GM18498 (cell line): ENCODE measurements at regions not wholly inside any gene's neighbourhood (a gene's known extent, or its start where the extent isn't known, plus 50 kb on each side); places are given as distances from the start of the nearest gene placed in this dataset.

Source experiments
- ATAC-seq: cut with Tn5 transposase; IDR thresholded peaks from one replicate; pipeline ENCODE4 v1.9.1; 2021; ENCODE audit warnings: mild to moderate bottlenecking, moderate library complexity; ENCODE audit not compliant: unreplicated experiment

- no peak for ATAC-seq
Observed at GRCh38 chr18:47418746-47419145, 167.3 kb upstream of the SKOR2 start.

GRCh38 chr18:47417807-47418206, 166.3 kb upstream of the SKOR2 start:
- no peak for ATAC-seq

- no peak for ATAC-seq
Observed at GRCh38 chr18:47415881-47416280, 164.4 kb upstream of the SKOR2 start.

- ATAC-seq: no peak
Observed at GRCh38 chr18:47413327-47413726, 161.9 kb upstream of the SKOR2 start.

- ATAC-seq: no peak
Observed at GRCh38 chr18:47412924-47413323, 161.5 kb upstream of the SKOR2 start.

GRCh38 chr18:47411159-47411558, 159.7 kb upstream of the SKOR2 start:
- ATAC-seq: no peak

GRCh38 chr18:47410139-47410538, 158.7 kb upstream of the SKOR2 start:
- no peak for ATAC-seq

GRCh38 chr18:47409519-47409918, 158.1 kb upstream of the SKOR2 start:
- ATAC-seq: no peak

- ATAC-seq: no peak
Observed at GRCh38 chr18:47407736-47408135, 156.3 kb upstream of the SKOR2 start.

- no peak for ATAC-seq
Observed at GRCh38 chr18:47404845-47405244, 153.4 kb upstream of the SKOR2 start.

- no peak for ATAC-seq
Observed at GRCh38 chr18:47403949-47404348, 152.5 kb upstream of the SKOR2 start.

- no peak for ATAC-seq
Observed at GRCh38 chr18:47403317-47403716, 151.9 kb upstream of the SKOR2 start.

- ATAC-seq: no peak
Observed at GRCh38 chr18:47399475-47399874, 148.0 kb upstream of the SKOR2 start.

GRCh38 chr18:47397671-47398319, 146.3 kb upstream of the SKOR2 start:
- no peak for ATAC-seq

GRCh38 chr18:47391665-47392064, 140.2 kb upstream of the SKOR2 start:
- ATAC-seq: no peak

GRCh38 chr18:47390410-47391024, 139.1 kb upstream of the SKOR2 start:
- no peak for ATAC-seq

- no peak for ATAC-seq
Observed at GRCh38 chr18:47389210-47389609, 137.8 kb upstream of the SKOR2 start.

- ATAC-seq: no peak
Observed at GRCh38 chr18:47387864-47388263, 136.4 kb upstream of the SKOR2 start.

GRCh38 chr18:47383729-47384128, 132.3 kb upstream of the SKOR2 start:
- no peak for ATAC-seq

GRCh38 chr18:47381975-47382570, 130.6 kb upstream of the SKOR2 start:
- no peak for ATAC-seq

GRCh38 chr18:47380153-47380552, 128.7 kb upstream of the SKOR2 start:
- ATAC-seq: no peak

GRCh38 chr18:47373465-47373864, 122.0 kb upstream of the SKOR2 start:
- ATAC-seq: no peak
